H1 (cell line): ENCODE measurements at regions not wholly inside any gene's neighbourhood (a gene's known extent, or its start where the extent isn't known, plus 50 kb on each side); places are given as distances from the start of the nearest gene placed in this dataset.

Experiments used
- CHD7 ChIP-seq: fragments of 300-600 bp; sonication (generic); IDR thresholded peaks from 2 replicates; pipeline ENCODE4 v1.7.1; 2012; ENCODE audit warnings: low read length, moderate library complexity, mild to moderate bottlenecking, inconsistent platforms; ENCODE audit not compliant: insufficient replicate concordance
- RBBP5 ChIP-seq: IDR thresholded peaks from 2 replicates; pipeline ENCODE4 v1.7.1; 2012; ENCODE audit warnings: low read depth, mild to moderate bottlenecking, inconsistent platforms, low read length, moderate library complexity, borderline replicate concordance
- SP2 ChIP-seq: IDR thresholded peaks from 2 replicates; pipeline ENCODE4 v1.6.1; 2012; ENCODE audit warnings: mild to moderate bottlenecking, low read length, inconsistent platforms

- no peak for TF ChIP-seq RBBP5
- TF ChIP-seq SP2 = no peak
- TF ChIP-seq CHD7 = no peak
Measured at GRCh38 chr10:130660266-130660665, 524.1 kb downstream of the GLRX3 start (continued).
